GM23248 (cell line): ENCODE measurements at regions not wholly inside any gene's neighbourhood (a gene's known extent, or its start where the extent isn't known, plus 50 kb on each side); places are given as distances from the start of the nearest gene placed in this dataset.

Source experiments
- DNase-seq: peaks from one replicate; pipeline ENCODE4 v3.0.0-alpha.2; 2015
- H2AFZ ChIP-seq: fragments of 200-600 bp; sonication (generic); 2 replicates; pipeline ENCODE4 v1.6.1; 2016; ENCODE audit warnings: antibody characterized with exemption
- H3F3A ChIP-seq: fragments of 200-600 bp; sonication (generic); 2 replicates; pipeline ENCODE4 v1.6.1; 2016; ENCODE audit warnings: mild to moderate bottlenecking, antibody characterized with exemption, mixed run types; ENCODE audit not compliant: insufficient read depth
- H3K27ac ChIP-seq: fragments of 200-600 bp; sonication (generic); 2 replicates; pipeline ENCODE4 v1.5.1; 2016; ENCODE audit warnings: mild to moderate bottlenecking
- H3K27me3 ChIP-seq: fragments of 200-600 bp; sonication (generic); replicated peaks from 2 replicates; pipeline ENCODE4 v1.6.1; 2016; ENCODE audit warnings: mild to moderate bottlenecking; ENCODE audit not compliant: insufficient read depth
- H3K36me3 ChIP-seq: fragments of 200-600 bp; sonication (generic); 2 replicates; pipeline ENCODE4 v1.6.1; 2016; ENCODE audit warnings: low read depth, mild to moderate bottlenecking
- H3K4me1 ChIP-seq: fragments of 200-600 bp; sonication (generic); 2 replicates; pipeline ENCODE4 v1.6.1; 2016; ENCODE audit warnings: mild to moderate bottlenecking; ENCODE audit not compliant: insufficient read depth
- H3K4me2 ChIP-seq: fragments of 200-600 bp; sonication (generic); one replicate; pipeline ENCODE4 v1.6.1; 2016; ENCODE audit warnings: mild to moderate bottlenecking; ENCODE audit not compliant: unreplicated experiment
- H3K4me3 ChIP-seq: fragments of 200-600 bp; sonication (generic); 2 replicates; pipeline ENCODE4 v1.5.1; 2016; ENCODE audit warnings: mild to moderate bottlenecking
- H3K79me2 ChIP-seq: fragments of 200-600 bp; sonication (generic); 2 replicates; pipeline ENCODE4 v1.6.1; 2016; ENCODE audit warnings: mild to moderate bottlenecking; ENCODE audit not compliant: insufficient read depth
- H3K9ac ChIP-seq: fragments of 200-600 bp; sonication (generic); 2 replicates; pipeline ENCODE4 v1.6.1; 2016; ENCODE audit warnings: mild to moderate bottlenecking
- H3K9me2 ChIP-seq: fragments of 200-600 bp; sonication (generic); 2 replicates; pipeline ENCODE4 v1.6.1; 2016; ENCODE audit warnings: mixed run types, mild to moderate bottlenecking, moderate library complexity; ENCODE audit not compliant: insufficient read depth
- H3K9me3 ChIP-seq: fragments of 200-600 bp; sonication (generic); one replicate; pipeline ENCODE4 v1.6.1; 2017; ENCODE audit warnings: low read depth
- H4K20me1 ChIP-seq: fragments of 200-600 bp; sonication (generic); 2 replicates; pipeline ENCODE4 v1.6.0; 2016; ENCODE audit not compliant: insufficient read depth
- EZH2 ChIP-seq: fragments of 200-600 bp; sonication (generic); IDR thresholded peaks from 2 replicates; pipeline ENCODE4 v1.6.1; 2018; ENCODE audit warnings: antibody characterized with exemption, mild to moderate bottlenecking; ENCODE audit not compliant: insufficient read depth, poor library complexity, severe bottlenecking
- EZH2phosphoT487 ChIP-seq: fragments of 200-600 bp; sonication (generic); IDR thresholded peaks from 2 replicates; pipeline ENCODE4 v1.6.1; 2018; ENCODE audit warnings: antibody characterized with exemption, moderate library complexity, mild to moderate bottlenecking, low read depth; ENCODE audit not compliant: insufficient read depth
- WGBS, 2 experiments: methylation state at CpG; one replicate each; pipeline ENCODE4 v1.1.6; 2015 to 2017; ENCODE audit warnings: low lambda C conversion rate in 2 of 2, low coverage in 1 of 2; ENCODE audit errors: missing lambda C conversion rate in 2 of 2; 5-methylcytosine and 5-hydroxymethylcytosine counted together
- in situ Hi-C: fragments of 300-500 bp; cut with MboI; formaldehyde crosslinking; loops from 2 replicates; pipeline ENCODE4 v1.15.0; 2020

DNA sequence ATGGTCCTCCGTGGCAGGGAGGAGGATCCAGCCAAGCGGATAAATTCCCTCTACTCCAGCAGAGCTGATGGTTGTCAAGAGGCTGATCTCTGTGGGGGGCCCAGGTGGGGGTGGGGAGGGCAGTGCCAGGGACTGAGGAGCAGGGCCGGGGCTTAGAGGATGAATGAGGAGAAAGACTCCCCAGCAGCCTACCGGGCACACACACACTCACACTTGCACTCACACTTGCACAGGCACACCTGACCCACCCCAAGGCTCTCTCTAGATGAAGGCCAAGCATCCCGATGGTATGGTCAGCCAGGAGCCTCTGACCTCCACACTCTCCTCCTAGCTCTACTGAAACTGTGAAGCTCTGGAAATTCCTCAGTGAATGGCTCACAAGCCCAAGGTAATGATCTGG, 131.3 kb upstream of the PRR20G start:
- Histone ChIP-seq H3K36me3 (no peaks in the 10 kb centered on the region), H3K4me1 (no peaks in the 10 kb centered on the region; the same call in 1 of the 2 replicates), H3K4me2 (no peak overlapping the region), H3K79me2 (no peaks in the 10 kb centered on the region), H3K9me2 (no peaks in the 10 kb centered on the region), H3K9ac (no peak overlapping the region), H3K27ac (no peak overlapping the region), H3K27me3 (peaks cover 67% of the 10 kb centered on the region), H3F3A (no peaks in the 10 kb centered on the region), H3K4me3 (no peak overlapping the region), H4K20me1 (no peaks in the 10 kb centered on the region), H3K9me3 (no peaks in the 10 kb centered on the region), H2AFZ (no peak overlapping the region)
- TF ChIP-seq EZH2phosphoT487 = no peak
- no peak for TF ChIP-seq EZH2
- no peak for DNase-seq
- 43 to 57% methylated on average over 3 to 5 of the region's 5 CpGs for WGBS, 2 experiments
- in situ Hi-C loops = no loop called here

DNA sequence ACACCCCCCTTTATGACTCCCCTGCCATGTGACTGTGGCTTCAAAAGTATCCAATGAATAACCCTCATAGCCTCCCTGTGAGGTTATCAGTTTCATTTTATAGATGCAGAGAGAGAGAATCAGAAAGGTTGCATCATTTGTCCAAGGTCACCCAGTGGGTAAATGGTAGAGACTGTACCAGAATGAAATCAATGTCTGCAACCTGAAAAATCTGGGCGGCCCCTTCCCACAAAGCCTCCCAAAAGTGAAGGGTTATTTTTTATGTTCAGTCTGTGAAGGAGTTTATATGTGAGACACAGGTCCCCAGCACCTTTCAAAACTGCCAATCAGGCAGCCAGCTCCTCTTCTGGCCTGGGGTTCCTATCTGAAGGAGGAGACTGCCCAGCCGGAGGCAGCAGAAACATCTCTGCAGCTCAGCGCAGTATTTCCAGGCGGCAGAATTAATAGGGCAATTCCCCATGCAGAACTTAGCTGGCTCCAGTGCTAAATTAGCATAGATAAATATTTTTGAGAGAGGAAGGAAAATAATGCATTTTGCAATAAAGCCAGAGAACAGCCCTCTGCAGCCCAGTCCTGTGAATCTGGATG, 130.8 kb upstream of the PRR20G start:
- no peaks in the 10 kb centered on the region for H3K79me2 ChIP-seq
- H3K9ac ChIP-seq = no peak overlapping the region
- H4K20me1 ChIP-seq = no peaks in the 10 kb centered on the region
- TF ChIP-seq EZH2 (no peak), EZH2phosphoT487 (no peak)
- H3K4me3 ChIP-seq = no peak overlapping the region
- H3K9me2 ChIP-seq = no peaks in the 10 kb centered on the region
- H3K4me2 ChIP-seq = no peak overlapping the region
- in situ Hi-C loops = no loop called here
- DNase-seq = no peak
- H2AFZ ChIP-seq = no peak overlapping the region
- H3K9me3 ChIP-seq = no peaks in the 10 kb centered on the region
- no peaks in the 10 kb centered on the region; the same call in 1 of the 2 replicates for H3K4me1 ChIP-seq
- H3K27ac ChIP-seq = no peak overlapping the region
- H3K36me3 ChIP-seq = no peaks in the 10 kb centered on the region
- no peaks in the 10 kb centered on the region for H3F3A ChIP-seq
- 80 to 88% methylated on average over 4 of the region's 4 CpGs for WGBS, 2 experiments
- peaks cover 69% of the 10 kb centered on the region for H3K27me3 ChIP-seq

GRCh38 chr3:127417709-127418559, 130.1 kb upstream of the PRR20G start:
- no peaks in the 10 kb centered on the region for H3K9me3 ChIP-seq
- no peak overlapping the region for H3K4me3 ChIP-seq
- no peaks in the 10 kb centered on the region for H3K9me2 ChIP-seq
- no peak overlapping the region for H3K4me2 ChIP-seq
- no peaks in the 10 kb centered on the region for H3F3A ChIP-seq
- no peak overlapping the region for H2AFZ ChIP-seq
- no peak overlapping the region for H3K9ac ChIP-seq
- H3K4me1 ChIP-seq = no peaks in the 10 kb centered on the region; the same call in 1 of the 2 replicates
- no peaks in the 10 kb centered on the region for H3K79me2 ChIP-seq
- in situ Hi-C loops = no loop called here
- DNase-seq = peak; percentile 51
- WGBS, 2 experiments = 33 to 38% methylated on average over 10 of the region's 10 CpGs
- H3K36me3 ChIP-seq = no peaks in the 10 kb centered on the region
- TF ChIP-seq EZH2phosphoT487 (no peak), EZH2 (no peak)
- H3K27ac ChIP-seq = no peak overlapping the region
- H4K20me1 ChIP-seq = no peaks in the 10 kb centered on the region
- peaks cover 69% of the 10 kb centered on the region for H3K27me3 ChIP-seq

GRCh38 chr3:127413871-127414270, 126.0 kb upstream of the PRR20G start:
- no peak overlapping the region for H3K4me3 ChIP-seq
- H3K27ac ChIP-seq = no peak overlapping the region
- H3K27me3 ChIP-seq = peaks cover 45% of the 10 kb centered on the region
- no peak for TF ChIP-seq EZH2
- TF ChIP-seq EZH2phosphoT487 = no peak
- H3K9ac ChIP-seq = no peak overlapping the region
- no peaks in the 10 kb centered on the region for H3K79me2 ChIP-seq
- WGBS, 2 experiments = 17 to 21% methylated on average over 2 of the region's 2 CpGs
- no peak overlapping the region for H3K4me2 ChIP-seq
- no peaks in the 10 kb centered on the region for H3K9me2 ChIP-seq
- in situ Hi-C loops = no loop called here
- no peaks in the 10 kb centered on the region; the same call in 1 of the 2 replicates for H3K4me1 ChIP-seq
- H4K20me1 ChIP-seq = no peaks in the 10 kb centered on the region
- H3K9me3 ChIP-seq = no peaks in the 10 kb centered on the region
- no peak for DNase-seq
- H3F3A ChIP-seq = no peaks in the 10 kb centered on the region
- no peak overlapping the region for H2AFZ ChIP-seq
- H3K36me3 ChIP-seq = no peaks in the 10 kb centered on the region
